B cell (primary cell): ENCODE measurements at regions not wholly inside any gene's neighbourhood (a gene's known extent, or its start where the extent isn't known, plus 50 kb on each side); places are given as distances from the start of the nearest gene placed in this dataset.

Experiments used
- ATAC-seq: fragments of 200-7000 bp; cut with Tn5 transposase; one replicate; pipeline ENCODE4 v1.10.0; 2021; ENCODE audit warnings: low read depth, mild to moderate bottlenecking, moderate number of reproducible peaks, moderate library complexity
- CTCF ChIA-PET: fragments of 350-600 bp; sonication (Branson Sonifier 250); formaldehyde crosslinking; loops from one replicate; lab custom pipeline; 2021; ENCODE audit warnings: antibody characterized with exemption, inconsistent platforms; lab: Charles Lee
- POLR2A ChIA-PET: fragments of 350-600 bp; sonication (Branson Sonifier 250); formaldehyde crosslinking; loops from one replicate; lab custom pipeline; 2021; ENCODE audit warnings: antibody characterized with exemption; lab: Charles Lee
- DNase-seq: peaks from one replicate; pipeline ENCODE4 v3.0.0; 2013
- H2AFZ ChIP-seq: 2 replicates; pipeline ENCODE4 v1.6.1; 2012; ENCODE audit warnings: mild to moderate bottlenecking, low read depth, low read length; ENCODE audit not compliant: insufficient read depth, poor library complexity, severe bottlenecking
- H3K27ac ChIP-seq, 2 donors: 1 replicate in 1 of 2; 2 replicates in 1 of 2; pipeline ENCODE4 v1.5.1; 2012 to 2013; ENCODE audit warnings: low read length in 2 of 2, mild to moderate bottlenecking in 2 of 2, moderate library complexity in 1 of 2
- H3K27me3 ChIP-seq, 4 experiments: fragments of 200-600 bp in 1 of 4; sonication (generic) in 1 of 4; replicated peaks in 1 of 4; 1 replicate in 2 of 4; 2 replicates in 2 of 4; pipeline versions ENCODE4 v1.6.1 to v1.7.0; 2013 to 2016; ENCODE audit warnings: low read length in 3 of 4, mild to moderate bottlenecking in 2 of 4, mixed read lengths in 1 of 4, moderate library complexity in 1 of 4; ENCODE audit not compliant: insufficient read depth in 4 of 4, control insufficient read depth in 3 of 4; ENCODE audit errors: control extremely low read depth in 1 of 4
- H3K36me3 ChIP-seq, 2 experiments: replicated peaks in 1 of 2; 1 replicate in 1 of 2; 2 replicates in 1 of 2; pipeline versions ENCODE4 v1.6.1 to v1.7.1; 2013; ENCODE audit warnings: low read length in 1 of 2; ENCODE audit not compliant: insufficient read depth in 2 of 2, control insufficient read depth in 1 of 2; ENCODE audit errors: control extremely low read depth in 1 of 2, extremely low read depth in 1 of 2
- H3K4me1 ChIP-seq, 2 donors: fragments of 200-600 bp in 1 of 2; sonication (generic) in 1 of 2; 1 replicate in 1 of 2; 2 replicates in 1 of 2; pipeline versions ENCODE4 v1.5.1 to v1.6.1; 2013 to 2017; ENCODE audit warnings: low read length in 2 of 2; ENCODE audit not compliant: control insufficient read depth in 2 of 2, insufficient read depth in 2 of 2
- H3K4me2 ChIP-seq: replicated peaks from 2 replicates; pipeline ENCODE3; 2012; ENCODE audit warnings: mild to moderate bottlenecking, low read depth, low read length; ENCODE audit not compliant: poor library complexity, severe bottlenecking
- H3K4me3 ChIP-seq, 5 experiments: fragments of 200-600 bp in 1 of 5; sonication (generic) in 1 of 5; 1 replicate in 3 of 5; 2 replicates in 2 of 5; pipeline versions ENCODE4 v1.5.1 to v1.7.0; 2011 to 2016; ENCODE audit warnings: low read length in 4 of 5, mild to moderate bottlenecking in 4 of 5, low read depth in 2 of 5, control low read depth in 1 of 5, moderate library complexity in 1 of 5; ENCODE audit not compliant: insufficient read depth in 1 of 5; ENCODE audit errors: control extremely low read depth in 1 of 5, extremely low read depth in 1 of 5
- H3K79me2 ChIP-seq: fragments of 200-600 bp; sonication (generic); one replicate; pipeline ENCODE4 v1.6.0; 2016; ENCODE audit warnings: low read length; ENCODE audit not compliant: control insufficient read depth, insufficient read depth
- H3K9ac ChIP-seq: fragments of 200-600 bp; sonication (generic); 2 replicates; pipeline ENCODE4 v1.6.1; 2017; ENCODE audit warnings: mild to moderate bottlenecking, low read length, moderate library complexity
- H3K9me3 ChIP-seq, 3 donors: one replicate each; pipeline versions ENCODE4 v1.6.1 to v1.7.1; 2013; ENCODE audit warnings: low read length in 2 of 3; ENCODE audit not compliant: control insufficient read depth in 2 of 3, insufficient read depth in 1 of 3; ENCODE audit errors: control extremely low read depth in 1 of 3
- H4K20me1 ChIP-seq: 2 replicates; pipeline ENCODE4 v1.6.0; 2012; ENCODE audit warnings: mild to moderate bottlenecking, low read length; ENCODE audit not compliant: insufficient read depth, control insufficient read depth, poor library complexity, severe bottlenecking
- H3K27ac Mint-ChIP-seq: one replicate; pipeline ENCODE4 v1.8.0; 2021; ENCODE audit warnings: mixed read lengths
- H3K27me3 Mint-ChIP-seq: one replicate; pipeline ENCODE4 v1.8.0; 2021; ENCODE audit warnings: mixed read lengths
- H3K4me1 Mint-ChIP-seq: one replicate; pipeline ENCODE4 v1.8.0; 2021; ENCODE audit warnings: mixed read lengths
- H3K4me3 Mint-ChIP-seq: one replicate; pipeline ENCODE4 v1.8.0; 2021; ENCODE audit warnings: mixed read lengths
- H3K9me3 Mint-ChIP-seq: one replicate; pipeline ENCODE4 v1.8.0; 2022; ENCODE audit warnings: mixed read lengths; ENCODE audit not compliant: insufficient read depth
- EZH2 ChIP-seq: IDR thresholded peaks from 2 replicates; pipeline ENCODE4 v1.6.1; 2012; ENCODE audit warnings: borderline replicate concordance, low read depth, mild to moderate bottlenecking, moderate library complexity, low read length; ENCODE audit not compliant: insufficient read depth, poor library complexity, severe bottlenecking
- WGBS: methylation state at CpG from one replicate; pipeline ENCODE4 v1.1.5; 2013; ENCODE audit warnings: missing lambda C conversion rate; ENCODE audit not compliant: insufficient coverage; 5-methylcytosine and 5-hydroxymethylcytosine counted together
- intact Hi-C: fragments of 100-400 bp; cut with micrococcal nuclease; formaldehyde crosslinking; loops from one replicate; pipeline ENCODE4 v1.10.0; 2022
- TF ChIP-seq, protein P1 (sequence below): fragments of 200-600 bp; IDR thresholded peaks from one replicate; pipeline ENCODE4 v1.8.0; 2022; ENCODE audit warnings: antibody characterized with exemption, mild to moderate bottlenecking

- peaks cover 2% of the 10 kb centered on the region for H3K4me1 Mint-ChIP-seq
- Histone ChIP-seq H3K9me3 (peaks cover 0 to 7% (median 0%) of the 10 kb centered on the region in 3 donors), H3K79me2 (no peaks in the 10 kb centered on the region), H3K4me3 (no peak overlapping the region), H3K27me3 (no peaks in the 10 kb centered on the region), H3K9ac (no peak overlapping the region), H3K4me2 (no peak overlapping the region), H3K4me1 (no peaks in the 10 kb centered on the region), H3K36me3 (no peaks in the 10 kb centered on the region), H3K27ac (no peak overlapping the region), H2AFZ (no peak overlapping the region), H4K20me1 (no peaks in the 10 kb centered on the region)
- TF ChIP-seq EZH2 = no peak
- TF ChIP-seq, protein P1, sequence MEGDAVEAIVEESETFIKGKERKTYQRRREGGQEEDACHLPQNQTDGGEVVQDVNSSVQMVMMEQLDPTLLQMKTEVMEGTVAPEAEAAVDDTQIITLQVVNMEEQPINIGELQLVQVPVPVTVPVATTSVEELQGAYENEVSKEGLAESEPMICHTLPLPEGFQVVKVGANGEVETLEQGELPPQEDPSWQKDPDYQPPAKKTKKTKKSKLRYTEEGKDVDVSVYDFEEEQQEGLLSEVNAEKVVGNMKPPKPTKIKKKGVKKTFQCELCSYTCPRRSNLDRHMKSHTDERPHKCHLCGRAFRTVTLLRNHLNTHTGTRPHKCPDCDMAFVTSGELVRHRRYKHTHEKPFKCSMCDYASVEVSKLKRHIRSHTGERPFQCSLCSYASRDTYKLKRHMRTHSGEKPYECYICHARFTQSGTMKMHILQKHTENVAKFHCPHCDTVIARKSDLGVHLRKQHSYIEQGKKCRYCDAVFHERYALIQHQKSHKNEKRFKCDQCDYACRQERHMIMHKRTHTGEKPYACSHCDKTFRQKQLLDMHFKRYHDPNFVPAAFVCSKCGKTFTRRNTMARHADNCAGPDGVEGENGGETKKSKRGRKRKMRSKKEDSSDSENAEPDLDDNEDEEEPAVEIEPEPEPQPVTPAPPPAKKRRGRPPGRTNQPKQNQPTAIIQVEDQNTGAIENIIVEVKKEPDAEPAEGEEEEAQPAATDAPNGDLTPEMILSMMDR = no peak
- no peak overlapping the region for H3K27ac Mint-ChIP-seq
- CTCF ChIA-PET = no interaction called here
- 73% methylated on average over 10 of the region's 13 CpGs for WGBS
- no peak overlapping the region for H3K4me3 Mint-ChIP-seq
- POLR2A ChIA-PET = no interaction called here
- no peaks in the 10 kb centered on the region for H3K9me3 Mint-ChIP-seq
- intact Hi-C loops = no loop called here
- DNase-seq (no peak), ATAC-seq (no peak)
- H3K27me3 Mint-ChIP-seq = peaks cover 8% of the 10 kb centered on the region
Observed at GRCh38 chr20:19026121-19026878, 186.1 kb upstream of the SLC24A3 start.

DNA sequence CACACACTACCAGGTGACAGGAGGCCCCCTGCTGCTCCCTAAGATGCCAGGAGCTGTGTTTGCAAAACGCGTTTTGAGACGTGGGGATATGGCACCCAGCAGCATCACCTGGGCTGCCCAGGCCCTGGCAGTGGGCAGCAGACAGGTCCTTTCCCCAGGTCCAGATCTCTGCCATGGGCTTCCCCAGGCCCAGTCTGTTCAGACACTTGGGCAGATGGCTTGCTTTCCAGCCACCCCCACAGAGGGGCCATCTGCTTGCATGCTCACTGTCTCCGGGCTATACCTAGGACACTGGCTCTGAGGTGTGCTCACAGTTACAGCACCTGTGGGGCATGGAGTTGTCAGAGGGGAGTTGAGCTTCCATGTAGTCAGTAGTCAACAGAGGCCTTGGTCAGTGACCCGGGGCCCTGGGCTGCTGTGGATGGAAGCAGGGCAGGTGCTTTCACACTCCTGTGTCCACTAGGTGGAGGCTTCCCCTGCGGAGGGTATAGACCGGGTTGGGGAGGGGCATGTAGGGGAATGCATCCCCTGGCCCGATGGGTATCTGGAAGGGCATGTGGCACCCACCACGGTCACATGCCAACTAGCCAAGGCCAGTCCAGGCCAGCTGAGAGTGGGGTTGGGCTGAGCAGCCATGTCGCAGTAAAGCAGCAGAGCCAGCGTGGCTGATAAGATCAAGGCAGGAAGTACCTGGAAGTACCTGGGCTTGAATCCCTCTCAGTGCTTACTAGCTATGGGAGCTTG, 185.4 kb upstream of the SLC24A3 start:
- no peak overlapping the region for H3K4me3 Mint-ChIP-seq
- ChIA-PET CTCF (interaction anchor here (1.0 kb wide), 1 partner anchor 395 kb away, joined by 4 read pairs; no protein-coding TSS in a partner anchor), POLR2A (no interaction called here)
- DNase-seq (no peak), ATAC-seq (no peak)
- Histone ChIP-seq H3K27ac (no peak overlapping the region), H3K9ac (no peak overlapping the region), H2AFZ (no peak overlapping the region), H3K79me2 (no peaks in the 10 kb centered on the region), H3K4me1 (no peaks in the 10 kb centered on the region), H3K36me3 (no peaks in the 10 kb centered on the region), H3K4me2 (no peak overlapping the region), H4K20me1 (no peaks in the 10 kb centered on the region), H3K27me3 (no peaks in the 10 kb centered on the region), H3K9me3 (peaks cover 0 to under 1% (median 0%) of the 10 kb centered on the region in 3 donors), H3K4me3 (no peak overlapping the region)
- H3K9me3 Mint-ChIP-seq = no peaks in the 10 kb centered on the region
- TF ChIP-seq, protein P1 = no peak
- no peak for TF ChIP-seq EZH2
- no peak overlapping the region for H3K27ac Mint-ChIP-seq
- peaks cover 2% of the 10 kb centered on the region for H3K4me1 Mint-ChIP-seq
- intact Hi-C loops = no loop called here
- H3K27me3 Mint-ChIP-seq = peaks cover 9% of the 10 kb centered on the region
- WGBS = 73% methylated on average over 10 of the region's 11 CpGs
